ENCODE measurements at regions not wholly inside any gene's neighbourhood (a gene's known extent, or its start where the extent isn't known, plus 50 kb on each side); places are given as distances from the start of the nearest gene placed in this dataset.

DNA sequence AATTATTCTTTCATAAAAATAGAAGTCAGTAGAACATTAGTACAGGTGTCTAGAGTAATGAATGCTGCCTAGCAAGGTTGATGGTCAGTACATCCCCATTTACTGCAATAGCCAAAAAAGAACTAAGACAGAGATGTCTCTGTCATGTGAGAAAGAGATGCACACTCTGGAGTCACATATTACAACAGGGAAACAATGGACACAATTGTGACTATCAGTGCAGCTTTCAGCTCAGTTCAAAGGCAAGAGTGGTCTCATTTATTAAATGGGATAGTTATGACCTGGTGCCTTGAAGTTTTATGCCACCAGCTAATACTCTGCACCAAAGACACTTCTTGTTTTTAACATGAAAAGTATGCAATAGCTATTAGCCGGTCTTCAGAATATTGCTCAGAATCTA lies 194.9 kb upstream of the CHAC2 start:
- H4K20me1 ChIP-seq (ENCODE audit: insufficient read depth): no peaks in the 10 kb centered on the region
- in situ Hi-C loops (cut with MboI): no loop called here
- no peaks in the 10 kb centered on the region for H3K9me2 ChIP-seq (ENCODE audit: insufficient read depth)
- H3K4me3 ChIP-seq: no peak overlapping the region
- no peak overlapping the region for H3K9ac ChIP-seq
- H3K79me2 ChIP-seq (ENCODE audit: insufficient read depth): no peaks in the 10 kb centered on the region
- no peak for DNase-seq
- TF ChIP-seq EZH2 (IDR thresholded peaks at IDR 0.05; ENCODE audit: insufficient read depth, poor library complexity, severe bottlenecking) (no peak), EZH2phosphoT487 (IDR thresholded peaks at IDR 0.05; ENCODE audit: insufficient read depth, low read depth) (no peak)
- WGBS, 2 experiments (ENCODE audit: low coverage in 1 of 2, low lambda C conversion rate in 2 of 2, missing lambda C conversion rate in 2 of 2): 68 to 85% methylated on average over 1 of the region's 1 CpG
- H2AFZ ChIP-seq: no peak overlapping the region
- no peak overlapping the region for H3K4me2 ChIP-seq (ENCODE audit: unreplicated experiment)
- no peaks in the 10 kb centered on the region for H3K9me3 ChIP-seq (ENCODE audit: low read depth)
- H3K27me3 ChIP-seq (replicated peaks; ENCODE audit: insufficient read depth): 0 out of 2 replicates have a peak, but pooled peaks cover 7% of the 10 kb centered on the region
- H3K36me3 ChIP-seq (ENCODE audit: low read depth): no peaks in the 10 kb centered on the region
- no peaks in the 10 kb centered on the region for H3K4me1 ChIP-seq (ENCODE audit: insufficient read depth)
- H3K27ac ChIP-seq: no peak overlapping the region
- no peaks in the 10 kb centered on the region for H3F3A ChIP-seq (ENCODE audit: insufficient read depth)

DNA sequence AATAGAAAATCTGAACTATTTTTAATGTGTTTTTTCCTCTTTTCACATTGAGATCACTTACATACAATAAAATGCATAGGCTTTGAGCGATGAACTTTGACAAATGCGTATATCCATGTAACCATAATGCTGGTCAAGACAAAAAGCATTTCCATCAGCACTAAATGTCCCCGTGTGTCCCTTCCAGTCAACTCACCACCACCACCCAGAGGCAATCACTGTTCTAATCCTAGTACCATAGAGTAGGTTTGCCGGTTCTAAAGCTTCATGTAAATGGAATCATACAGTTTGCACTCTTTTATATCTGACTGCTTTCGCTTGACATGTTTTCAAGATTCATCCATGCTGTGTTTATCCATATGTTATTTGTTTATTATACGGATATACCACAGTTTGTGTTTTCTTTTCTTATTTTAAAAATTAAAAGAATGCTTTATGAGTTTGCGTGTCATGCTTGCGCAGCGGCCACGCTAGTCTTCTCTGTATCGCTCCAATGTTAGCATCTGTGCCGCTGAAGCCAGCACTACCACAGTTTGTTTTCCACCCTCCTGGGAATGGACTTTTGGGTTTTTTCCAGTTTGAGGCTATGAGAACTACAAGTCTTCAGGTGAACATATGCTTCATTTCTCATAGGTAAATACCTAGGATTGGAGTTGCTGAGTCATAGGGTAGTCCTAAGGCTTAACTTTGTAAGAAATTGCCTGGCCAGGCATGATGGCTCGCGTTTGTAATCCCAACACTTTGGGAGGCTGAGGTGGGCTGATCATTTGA lies 197.5 kb upstream of the CHAC2 start:
- no peak for TF ChIP-seq EZH2 (IDR thresholded peaks at IDR 0.05; ENCODE audit: insufficient read depth, poor library complexity, severe bottlenecking)
- TF ChIP-seq EZH2phosphoT487 (IDR thresholded peaks at IDR 0.05; ENCODE audit: insufficient read depth, low read depth): no peak
- 74 to 77% methylated on average over 14 of the region's 14 CpGs for WGBS, 2 experiments (ENCODE audit: low coverage in 1 of 2, low lambda C conversion rate in 2 of 2, missing lambda C conversion rate in 2 of 2)
- Histone ChIP-seq H3K4me3 (no peak overlapping the region), H3K36me3 (ENCODE audit: low read depth) (no peaks in the 10 kb centered on the region), H3K9ac (no peak overlapping the region), H3K79me2 (ENCODE audit: insufficient read depth) (no peaks in the 10 kb centered on the region), H4K20me1 (ENCODE audit: insufficient read depth) (no peaks in the 10 kb centered on the region), H3K4me2 (ENCODE audit: unreplicated experiment) (no peak overlapping the region), H3K27me3 (replicated peaks; ENCODE audit: insufficient read depth) (peaks cover 7% of the 10 kb centered on the region; the same call in 1 of the 2 replicates), H2AFZ (no peak overlapping the region), H3K9me3 (ENCODE audit: low read depth) (no peaks in the 10 kb centered on the region), H3K27ac (no peak overlapping the region), H3F3A (ENCODE audit: insufficient read depth) (no peaks in the 10 kb centered on the region), H3K9me2 (ENCODE audit: insufficient read depth) (no peaks in the 10 kb centered on the region), H3K4me1 (ENCODE audit: insufficient read depth) (no peaks in the 10 kb centered on the region)
- no peak for DNase-seq
- in situ Hi-C loops (cut with MboI): no loop called here

DNA sequence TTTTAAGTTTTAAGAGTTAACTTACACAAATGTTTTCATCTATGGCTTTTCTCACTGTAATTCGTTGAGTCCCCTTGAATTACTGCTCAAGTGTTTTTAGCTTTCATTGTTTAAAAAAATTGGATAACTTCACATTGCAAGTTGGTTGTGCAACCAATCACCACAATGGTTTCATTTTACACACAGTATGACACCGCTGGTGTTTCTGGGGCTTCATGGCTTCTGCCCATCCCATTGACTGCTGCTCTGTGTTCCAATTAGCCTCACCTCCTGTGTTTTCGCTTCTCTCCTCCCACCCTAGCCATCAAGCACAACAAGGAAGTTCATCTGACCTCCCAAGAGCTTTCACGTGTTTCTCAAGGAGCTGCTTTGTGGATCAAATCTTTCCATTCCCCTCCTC lies 199.1 kb upstream of the CHAC2 start:
- H3K36me3 ChIP-seq (ENCODE audit: low read depth): no peaks in the 10 kb centered on the region
- in situ Hi-C loops (cut with MboI): no loop called here
- no peaks in the 10 kb centered on the region for H3K79me2 ChIP-seq (ENCODE audit: insufficient read depth)
- WGBS, 2 experiments (ENCODE audit: low coverage in 1 of 2, low lambda C conversion rate in 2 of 2, missing lambda C conversion rate in 2 of 2): 34 to 40% methylated on average over 4 of the region's 4 CpGs
- no peak overlapping the region for H3K27ac ChIP-seq
- DNase-seq: no peak
- no peaks in the 10 kb centered on the region for H4K20me1 ChIP-seq (ENCODE audit: insufficient read depth)
- no peak for TF ChIP-seq EZH2phosphoT487 (IDR thresholded peaks at IDR 0.05; ENCODE audit: insufficient read depth, low read depth)
- TF ChIP-seq EZH2 (IDR thresholded peaks at IDR 0.05; ENCODE audit: insufficient read depth, poor library complexity, severe bottlenecking): no peak
- no peaks in the 10 kb centered on the region for H3K4me1 ChIP-seq (ENCODE audit: insufficient read depth)
- no peaks in the 10 kb centered on the region for H3K9me3 ChIP-seq (ENCODE audit: low read depth)
- H3F3A ChIP-seq (ENCODE audit: insufficient read depth): no peaks in the 10 kb centered on the region
- no peak overlapping the region for H3K4me3 ChIP-seq
- no peak overlapping the region for H3K9ac ChIP-seq
- no peaks in the 10 kb centered on the region for H3K9me2 ChIP-seq (ENCODE audit: insufficient read depth)
- no peak overlapping the region for H2AFZ ChIP-seq
- H3K4me2 ChIP-seq (ENCODE audit: unreplicated experiment): no peak overlapping the region
- peaks cover 7% of the 10 kb centered on the region; the same call in 1 of the 2 replicates for H3K27me3 ChIP-seq (replicated peaks; ENCODE audit: insufficient read depth)

DNA sequence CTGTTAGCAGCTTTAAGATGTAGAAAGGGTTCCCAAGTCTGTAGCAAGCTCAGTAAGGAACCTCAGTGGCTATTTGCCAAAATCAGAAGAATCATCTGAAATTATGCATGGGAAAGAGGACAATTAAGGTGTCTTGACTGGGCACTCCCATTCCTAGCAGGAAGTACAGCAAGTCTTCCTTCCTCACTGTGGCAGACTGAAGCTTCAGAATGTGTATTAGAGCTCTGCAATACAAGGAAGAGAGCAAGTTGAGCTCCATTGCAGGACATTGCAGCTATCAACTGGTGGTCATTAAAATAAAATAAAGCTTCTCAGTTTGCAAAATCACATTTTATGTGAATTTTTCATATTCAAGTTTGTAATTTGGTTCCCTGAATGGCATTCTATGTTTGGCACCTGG lies 200.5 kb upstream of the CHAC2 start:
- no peak overlapping the region for H3K4me3 ChIP-seq
- no peaks in the 10 kb centered on the region for H3K4me1 ChIP-seq (ENCODE audit: insufficient read depth)
- in situ Hi-C loops (cut with MboI): no loop called here
- no peak overlapping the region for H2AFZ ChIP-seq
- TF ChIP-seq EZH2phosphoT487 (IDR thresholded peaks at IDR 0.05; ENCODE audit: insufficient read depth, low read depth): no peak
- no peak for TF ChIP-seq EZH2 (IDR thresholded peaks at IDR 0.05; ENCODE audit: insufficient read depth, poor library complexity, severe bottlenecking)
- H3K27me3 ChIP-seq (replicated peaks; ENCODE audit: insufficient read depth): no peaks in the 10 kb centered on the region; the same call in 1 of the 2 replicates
- H4K20me1 ChIP-seq (ENCODE audit: insufficient read depth): no peaks in the 10 kb centered on the region
- no peaks in the 10 kb centered on the region for H3K9me3 ChIP-seq (ENCODE audit: low read depth)
- H3K27ac ChIP-seq: no peak overlapping the region
- H3K9ac ChIP-seq: no peak overlapping the region
- no peak for DNase-seq
- no peaks in the 10 kb centered on the region for H3K79me2 ChIP-seq (ENCODE audit: insufficient read depth)
- H3F3A ChIP-seq (ENCODE audit: insufficient read depth): no peaks in the 10 kb centered on the region
- no peak overlapping the region for H3K4me2 ChIP-seq (ENCODE audit: unreplicated experiment)
- no peaks in the 10 kb centered on the region for H3K9me2 ChIP-seq (ENCODE audit: insufficient read depth)
- H3K36me3 ChIP-seq (ENCODE audit: low read depth): no peaks in the 10 kb centered on the region

All from GM23248 (cell line).